GM12872 (cell line): ENCODE measurements at regions not wholly inside any gene's neighbourhood (a gene's known extent, or its start where the extent isn't known, plus 50 kb on each side); places are given as distances from the start of the nearest gene placed in this dataset.

ENCODE experiments used
- TF ChIP-seq, protein P1 (sequence below): IDR thresholded peaks from 3 replicates; pipeline ENCODE4 v1.5.1; 2011; ENCODE audit warnings: low read depth, mild to moderate bottlenecking, low read length, moderate library complexity; ENCODE audit not compliant: insufficient read depth

DNA sequence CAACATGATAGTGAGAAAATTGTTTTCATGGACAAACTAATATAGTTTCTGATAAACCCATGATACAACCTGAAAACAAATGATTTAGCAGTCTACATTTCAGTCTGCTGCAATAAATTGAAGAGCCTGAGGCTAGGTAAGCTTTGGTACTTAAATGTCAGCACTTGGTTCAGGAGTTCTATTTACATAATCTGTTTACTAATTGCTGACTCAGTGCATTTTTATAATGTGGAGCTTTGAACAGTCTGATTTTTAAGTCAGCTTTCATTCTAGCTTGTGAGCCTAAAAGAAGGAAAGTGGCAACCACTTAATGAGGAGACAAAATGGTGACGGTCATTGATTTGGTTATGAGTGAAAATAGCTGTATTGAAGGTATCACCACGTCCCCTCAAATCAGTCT is 488.6 kb downstream of the CPS1 start:
- TF ChIP-seq, protein P1, sequence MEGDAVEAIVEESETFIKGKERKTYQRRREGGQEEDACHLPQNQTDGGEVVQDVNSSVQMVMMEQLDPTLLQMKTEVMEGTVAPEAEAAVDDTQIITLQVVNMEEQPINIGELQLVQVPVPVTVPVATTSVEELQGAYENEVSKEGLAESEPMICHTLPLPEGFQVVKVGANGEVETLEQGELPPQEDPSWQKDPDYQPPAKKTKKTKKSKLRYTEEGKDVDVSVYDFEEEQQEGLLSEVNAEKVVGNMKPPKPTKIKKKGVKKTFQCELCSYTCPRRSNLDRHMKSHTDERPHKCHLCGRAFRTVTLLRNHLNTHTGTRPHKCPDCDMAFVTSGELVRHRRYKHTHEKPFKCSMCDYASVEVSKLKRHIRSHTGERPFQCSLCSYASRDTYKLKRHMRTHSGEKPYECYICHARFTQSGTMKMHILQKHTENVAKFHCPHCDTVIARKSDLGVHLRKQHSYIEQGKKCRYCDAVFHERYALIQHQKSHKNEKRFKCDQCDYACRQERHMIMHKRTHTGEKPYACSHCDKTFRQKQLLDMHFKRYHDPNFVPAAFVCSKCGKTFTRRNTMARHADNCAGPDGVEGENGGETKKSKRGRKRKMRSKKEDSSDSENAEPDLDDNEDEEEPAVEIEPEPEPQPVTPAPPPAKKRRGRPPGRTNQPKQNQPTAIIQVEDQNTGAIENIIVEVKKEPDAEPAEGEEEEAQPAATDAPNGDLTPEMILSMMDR = no peak

GRCh38 chr2:211049321-211050018 is 493.1 kb downstream of the CPS1 start:
- TF ChIP-seq, protein P1 = no peak

GRCh38 chr2:211055438-211055837 is 499.0 kb downstream of the CPS1 start:
- TF ChIP-seq, protein P1 = no peak

DNA sequence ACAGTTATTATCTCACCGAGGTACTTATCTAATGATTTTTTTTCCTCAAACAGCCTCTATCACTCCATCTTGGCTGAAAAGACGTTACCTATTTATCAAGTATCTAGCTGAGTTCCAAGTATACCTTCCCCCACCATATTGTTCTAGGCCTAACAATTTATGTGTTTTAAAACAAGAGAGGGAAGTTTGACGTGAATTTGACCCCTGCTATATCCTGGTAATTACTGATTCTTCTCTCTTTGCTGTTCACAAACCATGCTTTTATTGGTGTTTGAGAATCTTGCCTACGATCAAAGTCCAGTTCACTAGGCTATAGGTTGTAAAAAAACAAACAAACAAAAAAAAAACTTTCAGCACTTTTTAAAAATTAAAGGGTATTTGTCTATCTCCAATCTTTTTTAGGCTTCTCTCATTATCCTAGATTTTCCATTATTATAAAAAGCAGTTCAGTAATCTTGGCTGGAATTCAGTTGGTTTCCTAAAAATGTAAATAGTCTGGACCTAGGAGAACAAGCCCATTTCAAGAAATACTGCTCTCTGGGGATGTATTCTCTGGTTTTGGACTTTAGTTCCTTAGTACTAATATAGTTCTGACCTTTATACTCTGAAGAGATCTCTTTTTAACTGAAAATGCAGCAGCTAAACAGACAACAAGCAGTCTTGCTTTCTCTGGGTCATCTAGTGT is 505.4 kb downstream of the CPS1 start:
- TF ChIP-seq, protein P1 = no peak

DNA sequence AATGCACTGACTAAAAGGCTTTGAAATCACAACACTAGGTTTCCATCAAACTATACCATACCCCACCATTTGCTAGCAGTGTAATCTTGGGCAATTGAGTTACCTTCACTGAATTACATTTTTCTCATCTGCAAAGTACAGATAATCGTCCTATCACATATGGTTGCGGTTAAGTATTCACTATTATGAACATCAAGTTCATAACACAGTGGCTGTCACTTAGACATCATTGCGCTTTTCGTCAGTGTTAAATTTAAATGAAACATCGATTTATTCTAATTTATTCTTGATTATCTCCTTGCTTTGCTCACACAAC is 505.9 kb downstream of the CPS1 start:
- TF ChIP-seq, protein P1 = no peak

GRCh38 chr2:211067029-211067428 is 510.6 kb downstream of the CPS1 start:
- TF ChIP-seq, protein P1 = no peak

DNA sequence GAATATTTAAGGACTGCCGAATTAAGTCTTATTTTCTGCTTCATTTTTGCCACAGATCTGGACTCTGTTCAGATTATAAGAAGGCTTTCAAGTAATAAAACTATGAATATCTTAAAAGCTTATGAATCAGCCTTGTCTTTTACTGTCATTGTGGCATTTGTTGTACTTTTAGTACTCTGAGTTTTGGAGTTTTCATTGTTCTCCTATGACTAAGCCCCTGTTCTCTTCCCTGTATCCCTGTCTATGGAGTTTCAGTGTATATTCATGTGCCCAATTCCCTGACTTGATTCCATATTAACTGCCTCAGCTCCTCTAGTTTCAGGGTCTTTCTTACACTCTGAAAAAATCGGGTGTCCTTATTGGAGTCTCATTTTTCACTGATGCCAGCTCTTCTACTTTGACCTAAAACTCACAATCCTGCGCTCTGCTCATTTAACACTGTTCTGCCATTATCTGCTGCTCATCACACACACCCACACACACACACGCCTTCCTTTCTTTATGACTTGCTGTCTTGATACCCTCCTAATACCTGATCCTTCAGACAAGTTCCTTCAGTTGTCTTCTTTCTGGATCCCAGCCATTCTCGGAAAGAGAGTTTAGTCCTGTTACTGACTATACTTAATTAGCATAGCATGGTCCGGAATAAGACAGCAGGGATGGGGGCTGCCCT is 511.8 kb downstream of the CPS1 start:
- TF ChIP-seq, protein P1 = no peak
